MM.1S (cell line): ENCODE measurements at regions not wholly inside any gene's neighbourhood (a gene's known extent, or its start where the extent isn't known, plus 50 kb on each side); places are given as distances from the start of the nearest gene placed in this dataset.

Experiments used
- DNase-seq: peaks from one replicate; pipeline ENCODE4 v3.0.0-alpha.2; 2015
- H2AFZ ChIP-seq: fragments of 300-600 bp; sonication (generic); 2 replicates; pipeline ENCODE4 v1.6.0; 2016; ENCODE audit warnings: antibody characterized with exemption, low read length
- H3F3A ChIP-seq: fragments of 300-600 bp; sonication (generic); 2 replicates; pipeline ENCODE4 v1.6.1; 2016; ENCODE audit warnings: mild to moderate bottlenecking, antibody characterized with exemption, low read length, moderate library complexity, mixed read lengths; ENCODE audit not compliant: insufficient read depth
- H3K27ac ChIP-seq: fragments of 300-600 bp; sonication (generic); 2 replicates; pipeline ENCODE4 v1.5.1; 2016; ENCODE audit warnings: mild to moderate bottlenecking, low read length
- H3K27me3 ChIP-seq: fragments of 300-600 bp; sonication (generic); replicated peaks from 2 replicates; pipeline ENCODE4 v1.6.0; 2016; ENCODE audit warnings: low read length; ENCODE audit not compliant: insufficient read depth
- H3K36me3 ChIP-seq: fragments of 300-600 bp; sonication (generic); replicated peaks from 2 replicates; pipeline ENCODE4 v1.6.1; 2016; ENCODE audit warnings: mild to moderate bottlenecking, low read length, mixed read lengths; ENCODE audit not compliant: insufficient read depth
- H3K4me1 ChIP-seq: fragments of 300-600 bp; sonication (generic); 2 replicates; pipeline ENCODE4 v1.6.1; 2016; ENCODE audit warnings: low read length, mixed read lengths
- H3K4me2 ChIP-seq: fragments of 300-600 bp; sonication (generic); 2 replicates; pipeline ENCODE4 v1.6.0; 2016; ENCODE audit warnings: low read depth, low read length
- H3K4me3 ChIP-seq: fragments of 300-600 bp; sonication (generic); 2 replicates; pipeline ENCODE4 v1.5.1; 2016; ENCODE audit warnings: low read length, mixed read lengths
- H3K79me2 ChIP-seq: fragments of 300-600 bp; sonication (generic); 2 replicates; pipeline ENCODE4 v1.6.1; 2016; ENCODE audit warnings: mixed run types, low read length, mixed read lengths
- H3K9ac ChIP-seq: fragments of 300-600 bp; sonication (generic); 2 replicates; pipeline ENCODE4 v1.6.1; 2016; ENCODE audit warnings: low read length, mixed read lengths
- H3K9me2 ChIP-seq: fragments of 300-600 bp; sonication (generic); replicated peaks from 2 replicates; pipeline ENCODE4 v1.6.1; 2016; ENCODE audit warnings: mild to moderate bottlenecking, low read length, mixed read lengths; ENCODE audit not compliant: insufficient read depth
- H3K9me3 ChIP-seq: fragments of 300-600 bp; sonication (generic); replicated peaks from 2 replicates; pipeline ENCODE4 v1.6.1; 2016; ENCODE audit warnings: mild to moderate bottlenecking, low read length, mixed read lengths; ENCODE audit not compliant: insufficient read depth
- H4K20me1 ChIP-seq: fragments of 300-600 bp; sonication (generic); 2 replicates; pipeline ENCODE4 v1.6.1; 2016; ENCODE audit warnings: mild to moderate bottlenecking, low read length, moderate library complexity, mixed read lengths; ENCODE audit not compliant: insufficient read depth
- CTCF ChIP-seq: fragments of 300-600 bp; sonication (generic); IDR thresholded peaks from 2 replicates; pipeline ENCODE4 v1.5.1; 2016; ENCODE audit warnings: antibody characterized with exemption, low read length, mixed read lengths
- EZH2 ChIP-seq: fragments of 300-600 bp; sonication (generic); optimal IDR thresholded peaks from 2 replicates; pipeline ENCODE3; 2017; ENCODE audit warnings: low read depth, mild to moderate bottlenecking, antibody characterized with exemption, low read length, mixed read lengths
- EZH2phosphoT487 ChIP-seq: fragments of 300-600 bp; sonication (generic); IDR thresholded peaks from 2 replicates; pipeline ENCODE4 v1.6.1; 2018; ENCODE audit warnings: antibody characterized with exemption, low read length

GRCh38 chr14:41257476-41257875 is 349.2 kb upstream of the LRFN5 start:
- no peaks in the 10 kb centered on the region for H3K79me2 ChIP-seq
- no peaks in the 10 kb centered on the region for H4K20me1 ChIP-seq
- no peak overlapping the region for H2AFZ ChIP-seq
- no peaks in the 10 kb centered on the region for H3K36me3 ChIP-seq
- H3K4me3 ChIP-seq = no peak overlapping the region
- no peak overlapping the region for H3K27ac ChIP-seq
- H3K4me1 ChIP-seq = no peaks in the 10 kb centered on the region
- H3F3A ChIP-seq = no peaks in the 10 kb centered on the region
- no peak overlapping the region for H3K4me2 ChIP-seq
- H3K9me2 ChIP-seq = no peaks in the 10 kb centered on the region
- H3K9me3 ChIP-seq = no peaks in the 10 kb centered on the region
- H3K27me3 ChIP-seq = no peaks in the 10 kb centered on the region
- no peak for TF ChIP-seq EZH2phosphoT487
- TF ChIP-seq CTCF = no peak
- TF ChIP-seq EZH2 = no peak
- no peak overlapping the region for H3K9ac ChIP-seq
- DNase-seq = no peak

- no peak overlapping the region for H3K4me3 ChIP-seq
Measured at GRCh38 chr14:41235466-41235865, 371.2 kb upstream of the LRFN5 start.

GRCh38 chr14:41230683-41231082 is 376.0 kb upstream of the LRFN5 start:
- Histone ChIP-seq H3K36me3 (no peaks in the 10 kb centered on the region), H4K20me1 (no peaks in the 10 kb centered on the region), H3K9me2 (no peaks in the 10 kb centered on the region), H3K4me2 (no peak overlapping the region), H3K79me2 (no peaks in the 10 kb centered on the region), H3K9me3 (no peaks in the 10 kb centered on the region), H3F3A (no peaks in the 10 kb centered on the region), H2AFZ (no peak overlapping the region), H3K27me3 (no peaks in the 10 kb centered on the region), H3K9ac (no peak overlapping the region), H3K4me1 (no peaks in the 10 kb centered on the region), H3K27ac (no peak overlapping the region), H3K4me3 (no peak overlapping the region)
- DNase-seq = no peak
- TF ChIP-seq EZH2phosphoT487 (no peak), CTCF (no peak), EZH2 (no peak)

More at GRCh38 chr14:41235466-41235865, 371.2 kb upstream of the LRFN5 start:
- Histone ChIP-seq H3K4me2 (no peak overlapping the region), H3K36me3 (no peaks in the 10 kb centered on the region), H4K20me1 (no peaks in the 10 kb centered on the region), H3K79me2 (no peaks in the 10 kb centered on the region), H3K27ac (no peak overlapping the region), H3K9ac (no peak overlapping the region), H3K9me3 (no peaks in the 10 kb centered on the region), H2AFZ (no peak overlapping the region), H3K27me3 (no peaks in the 10 kb centered on the region), H3K4me1 (no peaks in the 10 kb centered on the region), H3F3A (no peaks in the 10 kb centered on the region), H3K9me2 (no peaks in the 10 kb centered on the region)
- TF ChIP-seq EZH2phosphoT487 (no peak), EZH2 (no peak), CTCF (no peak)
- no peak for DNase-seq
